SK-N-MC (cell line): ENCODE measurements at regions not wholly inside any gene's neighbourhood (a gene's known extent, or its start where the extent isn't known, plus 50 kb on each side); places are given as distances from the start of the nearest gene placed in this dataset.

Experiments
- EZH2 ChIP-seq: fragments of 200-600 bp; sonication (generic); IDR thresholded peaks from one replicate; pipeline ENCODE4 v1.6.1; 2017; ENCODE audit warnings: antibody characterized with exemption
- POLR2AphosphoS5 ChIP-seq: IDR thresholded peaks from 2 replicates; pipeline ENCODE4 v1.6.1; 2012; ENCODE audit warnings: mild to moderate bottlenecking, low read depth, low read length, borderline replicate concordance

GRCh38 chr10:129328546-129328945 is 138.5 kb upstream of the MGMT start:
- no peak for TF ChIP-seq EZH2
- TF ChIP-seq POLR2AphosphoS5 = no peak; the same call in 1 of the 2 replicates
